Activated T-cell treated with anti-CD3 and anti-CD28 coated beads, Interleukin-2, amount 50 U/mL, for 48 hours (primary cell): ENCODE measurements at regions not wholly inside any gene's neighbourhood (a gene's known extent, or its start where the extent isn't known, plus 50 kb on each side); places are given as distances from the start of the nearest gene placed in this dataset.
"Not testable (repeated sequence)": the region's sequence is repeated elsewhere in the genome, so short reads cannot be mapped to it uniquely, and the experiment has no call there.

Experiments used
- DNase-seq, 2 experiments: peaks; one replicate each; pipeline ENCODE4 v3.0.0-alpha.2; 2020

DNA sequence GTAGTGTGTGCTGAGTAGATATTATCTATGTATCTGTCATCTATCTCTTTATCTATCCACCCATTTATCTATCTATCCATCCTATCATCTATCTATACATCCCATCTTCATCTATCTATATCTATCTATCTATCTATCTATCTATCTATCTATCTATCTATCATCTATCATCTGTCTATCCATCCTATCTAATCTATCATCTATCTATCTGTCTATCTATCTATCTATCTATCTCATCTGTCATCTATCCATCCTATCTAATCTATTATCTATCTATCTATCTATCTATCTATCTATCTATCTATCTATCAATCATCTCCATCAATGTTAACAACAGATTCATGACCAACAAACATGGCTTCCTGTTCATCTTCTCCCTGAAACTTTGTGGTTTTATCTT lies 90.5 kb upstream of the SLC24A3 start:
- no peak for DNase-seq

DNA sequence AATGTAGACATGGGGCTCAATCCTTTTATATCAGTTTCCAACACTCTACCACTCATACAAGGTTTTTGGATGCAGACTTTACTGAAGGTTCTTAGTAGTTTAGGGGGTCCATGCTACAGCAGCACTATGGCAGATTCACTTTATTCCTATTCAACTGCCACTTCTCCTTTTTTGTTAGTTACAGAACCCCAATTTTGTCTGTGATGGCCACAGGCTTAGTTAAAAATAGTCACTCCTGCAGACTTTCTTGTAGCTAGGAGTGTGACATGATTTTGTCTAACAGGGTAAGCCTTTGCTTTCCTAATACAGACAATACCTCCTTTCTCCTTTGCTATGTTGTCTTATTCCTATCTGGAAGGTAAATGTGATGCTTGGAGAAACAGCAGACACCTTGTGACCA lies 90.0 kb upstream of the SLC24A3 start:
- DNase-seq, result no peak

DNA sequence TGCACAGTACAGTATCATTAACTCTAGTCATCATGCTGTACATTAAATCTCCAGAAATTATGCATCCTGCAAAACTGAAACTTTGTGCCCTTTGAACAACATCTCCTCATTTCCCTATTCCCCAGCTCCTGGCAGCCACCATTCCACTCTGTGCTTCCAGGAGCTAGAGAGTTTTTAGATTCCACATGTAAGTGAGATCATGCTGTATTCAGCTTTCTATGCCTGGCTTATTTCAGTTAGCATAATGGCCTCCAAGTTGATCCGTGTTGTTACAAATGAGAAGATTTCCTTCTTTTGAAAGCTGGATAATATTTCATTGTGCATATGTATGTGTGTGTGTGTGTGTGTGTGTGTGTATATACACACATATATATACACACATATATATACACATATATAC lies 86.9 kb upstream of the SLC24A3 start:
- no peak for DNase-seq

DNA sequence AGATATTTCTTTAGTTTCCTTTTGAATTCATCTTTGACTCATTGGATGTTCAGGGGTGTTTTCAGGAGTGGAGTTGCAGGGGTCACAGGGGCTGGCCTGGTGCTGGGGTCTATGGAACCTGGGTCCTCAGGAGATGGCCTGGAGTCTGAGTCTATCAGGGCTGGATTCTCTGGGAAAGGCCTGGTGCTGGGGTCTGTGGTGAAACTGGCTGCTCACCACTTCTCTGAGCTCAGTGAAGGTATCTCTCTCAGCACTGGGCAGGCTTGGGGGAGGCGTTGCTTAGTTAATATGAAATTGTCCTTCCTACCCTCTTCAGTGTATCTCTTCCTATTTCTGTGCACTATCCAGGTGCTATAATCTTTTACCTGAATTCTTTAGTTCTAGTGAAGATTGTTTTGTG lies 83.1 kb upstream of the SLC24A3 start:
- no peak for DNase-seq

DNA sequence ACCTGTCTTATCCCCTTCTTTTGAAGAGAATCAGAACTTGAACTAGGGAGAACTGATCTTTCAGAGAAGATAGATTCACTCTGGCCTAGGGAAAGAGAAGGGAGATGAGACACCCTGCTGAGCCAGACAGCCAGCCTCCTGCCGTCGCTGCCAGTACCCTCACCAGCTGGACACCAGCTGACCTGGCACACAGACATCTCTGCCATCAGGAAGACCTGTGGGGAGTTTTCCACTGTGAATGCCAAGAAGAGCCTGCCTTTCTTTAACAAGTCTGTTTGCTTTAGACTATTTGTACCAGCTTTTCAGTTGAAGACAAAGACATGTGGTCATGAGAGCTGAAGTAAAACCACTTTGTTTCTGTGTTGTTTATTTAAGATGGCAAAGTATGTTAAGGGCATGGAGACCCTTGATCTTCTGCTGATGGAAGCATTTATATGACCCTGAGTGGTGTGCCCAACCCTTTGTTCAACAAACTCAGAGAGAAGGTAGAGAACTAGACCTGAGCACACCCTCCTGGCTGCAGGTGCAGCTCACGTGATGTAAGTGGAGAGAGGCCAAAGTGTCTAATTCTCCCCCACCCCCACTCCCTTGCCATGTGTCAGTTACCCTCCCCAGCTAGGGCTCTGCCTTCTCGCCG lies 82.3 kb upstream of the SLC24A3 start:
- DNase-seq, result no peak

DNA sequence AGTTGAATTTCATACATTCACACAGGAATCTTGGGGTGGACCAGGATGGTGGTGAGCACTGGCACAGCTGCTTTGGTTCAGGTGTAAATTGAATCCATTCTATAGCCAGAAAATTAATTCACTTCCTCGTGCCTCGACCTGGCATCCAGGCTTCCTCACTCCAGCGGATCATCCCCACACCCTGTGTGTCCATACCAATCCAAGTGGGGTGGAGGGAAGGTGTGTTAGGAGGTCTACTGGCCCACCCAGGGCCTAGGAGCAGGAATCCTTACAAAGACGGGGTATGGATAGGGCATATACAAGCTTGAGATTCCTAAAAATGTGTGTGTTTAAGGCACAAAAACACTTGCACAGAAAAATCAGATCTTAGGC lies 81.8 kb upstream of the SLC24A3 start:
- no peak for DNase-seq

DNA sequence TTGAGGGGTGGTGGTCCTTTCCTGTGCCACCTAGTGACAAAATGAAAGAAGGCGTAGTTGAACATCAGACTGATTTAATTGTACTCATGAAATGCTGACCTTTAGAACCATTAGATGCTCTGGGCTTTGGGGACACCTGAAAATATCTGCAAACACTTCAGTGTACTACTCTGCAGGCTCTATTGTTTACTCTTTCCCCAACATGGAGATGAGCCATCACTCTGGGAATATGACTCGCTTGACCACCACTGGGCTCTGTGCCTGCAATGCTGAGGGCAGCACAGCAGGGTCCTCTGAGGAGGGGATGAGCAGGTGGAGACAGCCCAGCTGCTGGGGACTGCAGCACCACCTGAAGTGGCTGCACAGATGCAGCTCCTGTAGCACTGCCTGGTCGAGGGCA lies 74.8 kb upstream of the SLC24A3 start:
- DNase-seq, result no peak

DNA sequence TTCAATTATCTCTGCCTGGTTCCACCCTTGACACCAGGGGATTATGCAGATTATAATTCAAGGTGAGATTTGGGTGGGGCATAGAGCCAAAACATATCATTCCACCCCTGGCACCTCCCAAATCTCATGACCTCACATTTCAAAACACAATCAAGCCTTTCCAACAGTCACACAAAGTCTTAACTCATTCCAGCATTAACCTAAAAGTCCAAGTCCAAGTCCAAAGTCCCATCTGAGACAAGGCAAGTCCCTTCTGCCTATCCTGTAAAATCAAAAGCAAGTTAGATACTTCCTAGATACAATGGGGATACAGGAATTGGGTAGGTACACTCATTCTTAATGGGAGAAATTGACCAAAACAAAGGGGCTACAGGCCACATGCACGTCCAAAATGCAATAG lies 73.7 kb upstream of the SLC24A3 start:
- DNase-seq, result no peak

DNA sequence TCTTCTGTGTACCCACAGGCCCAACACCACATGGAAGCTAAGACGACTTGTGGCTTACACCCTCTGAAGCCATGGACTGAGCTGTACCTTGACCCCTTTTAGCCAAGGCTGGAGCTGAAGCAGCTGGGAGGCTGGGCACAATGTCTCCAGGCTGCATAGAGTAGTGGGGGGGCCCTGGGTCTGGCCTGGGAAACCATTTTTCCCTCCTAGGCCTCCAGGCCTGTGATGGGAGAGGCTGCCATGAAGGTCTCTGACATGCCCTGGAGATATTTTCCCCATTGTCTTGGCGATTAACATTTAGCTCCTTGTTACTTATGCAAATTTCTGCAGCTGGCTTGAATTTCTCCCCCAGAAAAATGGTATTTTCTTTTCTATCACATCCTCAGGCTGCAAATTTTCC lies 72.9 kb upstream of the SLC24A3 start:
- DNase-seq, result not testable (repeated sequence)

DNA sequence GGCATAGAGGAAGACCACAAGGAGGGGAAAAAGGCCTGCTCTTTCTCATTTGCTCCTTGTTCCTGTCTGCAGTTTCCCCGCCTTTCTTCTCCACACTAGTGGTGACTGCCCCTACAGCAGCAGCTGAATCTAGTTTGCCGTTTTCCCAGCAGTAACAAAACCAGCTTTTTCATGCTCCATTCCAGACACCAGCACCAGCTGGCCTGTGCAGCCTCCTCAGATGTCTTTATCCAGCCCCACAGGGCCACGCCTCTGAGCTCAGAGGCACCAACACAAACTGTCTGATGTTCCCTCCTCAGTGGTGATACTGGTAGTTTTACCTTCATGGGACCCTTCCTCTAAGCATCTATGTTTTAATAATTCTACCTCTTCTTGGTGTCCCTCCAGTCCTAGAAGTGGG lies 70.4 kb upstream of the SLC24A3 start:
- DNase-seq, result no peak

DNA sequence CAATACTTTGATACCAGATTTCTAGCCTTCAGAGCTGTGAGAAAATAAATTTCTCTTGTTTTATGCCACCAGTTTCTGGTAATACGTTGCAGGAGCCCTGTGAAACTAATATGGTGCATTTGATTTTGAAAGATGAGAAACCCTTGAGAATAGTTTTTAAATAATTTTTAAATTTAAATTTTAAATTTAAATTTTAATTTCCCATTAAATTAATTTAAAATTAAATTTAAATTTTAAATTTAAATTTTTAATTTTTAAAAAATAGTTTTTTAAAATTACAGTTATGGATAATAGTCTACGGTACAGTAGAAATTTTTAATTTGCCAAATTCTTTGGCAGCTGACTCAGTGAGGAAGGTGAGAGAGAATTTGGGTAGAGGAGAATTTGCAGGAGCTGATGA lies 68.6 kb upstream of the SLC24A3 start:
- DNase-seq, result no peak

DNA sequence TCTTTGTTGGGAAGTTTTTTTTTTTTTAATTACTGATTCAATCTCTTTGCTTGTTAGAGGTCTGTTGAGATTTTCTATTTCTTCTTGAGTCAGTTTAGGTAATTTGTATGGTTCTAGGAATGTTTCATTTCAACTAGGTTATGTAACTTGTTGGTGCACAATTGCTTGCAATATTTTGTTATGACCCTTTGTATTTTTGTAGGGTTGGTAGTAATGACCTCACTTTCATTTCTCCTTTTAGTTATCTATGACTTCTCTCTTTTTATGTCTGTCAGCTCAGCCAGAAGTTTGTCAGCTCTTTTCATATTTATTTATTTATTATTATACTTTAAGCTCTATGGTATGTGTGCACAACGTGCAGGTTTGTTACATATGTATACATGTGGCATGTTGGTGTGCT lies 51.1 kb upstream of the SLC24A3 start:
- DNase-seq, result no peak
